ENCODE measurements at regions not wholly inside any gene's neighbourhood (a gene's known extent, or its start where the extent isn't known, plus 50 kb on each side); places are given as distances from the start of the nearest gene placed in this dataset.

DNA sequence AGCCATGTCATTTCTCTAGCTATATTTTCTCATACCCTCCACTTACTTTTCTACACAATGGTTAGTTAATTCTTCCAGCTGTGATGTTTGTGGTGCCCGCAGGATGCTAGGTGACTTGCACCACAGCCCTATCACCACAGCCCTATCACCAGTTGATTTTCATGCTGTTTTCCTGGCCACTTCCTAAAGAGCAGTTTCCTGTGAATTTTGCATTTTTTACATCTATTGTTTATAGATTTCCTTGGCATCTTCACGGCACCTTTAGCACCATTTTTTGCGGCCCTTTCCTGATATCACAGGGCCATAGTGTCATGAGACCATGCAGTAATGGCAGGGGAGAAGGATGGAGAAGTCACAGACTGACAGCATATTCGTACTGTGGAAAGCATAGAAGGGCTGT, 132.9 kb upstream of the PRICKLE2 start:
- TF ChIP-seq, protein P1, sequence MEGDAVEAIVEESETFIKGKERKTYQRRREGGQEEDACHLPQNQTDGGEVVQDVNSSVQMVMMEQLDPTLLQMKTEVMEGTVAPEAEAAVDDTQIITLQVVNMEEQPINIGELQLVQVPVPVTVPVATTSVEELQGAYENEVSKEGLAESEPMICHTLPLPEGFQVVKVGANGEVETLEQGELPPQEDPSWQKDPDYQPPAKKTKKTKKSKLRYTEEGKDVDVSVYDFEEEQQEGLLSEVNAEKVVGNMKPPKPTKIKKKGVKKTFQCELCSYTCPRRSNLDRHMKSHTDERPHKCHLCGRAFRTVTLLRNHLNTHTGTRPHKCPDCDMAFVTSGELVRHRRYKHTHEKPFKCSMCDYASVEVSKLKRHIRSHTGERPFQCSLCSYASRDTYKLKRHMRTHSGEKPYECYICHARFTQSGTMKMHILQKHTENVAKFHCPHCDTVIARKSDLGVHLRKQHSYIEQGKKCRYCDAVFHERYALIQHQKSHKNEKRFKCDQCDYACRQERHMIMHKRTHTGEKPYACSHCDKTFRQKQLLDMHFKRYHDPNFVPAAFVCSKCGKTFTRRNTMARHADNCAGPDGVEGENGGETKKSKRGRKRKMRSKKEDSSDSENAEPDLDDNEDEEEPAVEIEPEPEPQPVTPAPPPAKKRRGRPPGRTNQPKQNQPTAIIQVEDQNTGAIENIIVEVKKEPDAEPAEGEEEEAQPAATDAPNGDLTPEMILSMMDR (IDR thresholded peaks at IDR 0.05; ENCODE audit: insufficient read depth in 1 of 2, low read depth in 1 of 2, low read length in 1 of 2, severe bottlenecking in 1 of 2, unreplicated experiment in 1 of 2) = no peak
- intact Hi-C loops (cut with micrococcal nuclease; ENCODE audit: unreplicated experiment) = no loop called here
- POLR2A ChIA-PET = no interaction called here

DNA sequence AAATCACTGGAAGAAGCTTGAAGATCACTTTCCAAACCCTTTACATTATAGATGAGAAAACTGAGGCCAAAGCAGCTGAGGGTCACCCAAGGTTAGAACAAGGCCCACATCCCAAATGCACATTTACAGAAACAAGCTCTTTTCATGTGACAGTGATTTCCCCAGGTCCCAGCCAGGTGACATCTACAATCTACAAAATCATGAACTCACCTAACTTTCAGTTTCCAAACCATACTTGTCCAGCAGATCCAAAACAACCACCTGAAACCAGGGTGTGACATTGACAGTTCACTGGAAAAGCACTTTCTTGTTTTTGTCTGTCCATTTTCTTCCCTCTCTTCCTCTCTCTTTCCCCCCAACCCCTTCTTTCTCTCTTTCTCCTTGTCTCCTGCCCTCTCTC, 132.2 kb upstream of the PRICKLE2 start:
- no peaks in the 10 kb centered on the region for H3K9me3 Mint-ChIP-seq (ENCODE audit: unreplicated experiment)

More for the DNA sequence above, 132.9 kb upstream of the PRICKLE2 start:
- no peak overlapping the region for H3K27ac Mint-ChIP-seq (ENCODE audit: unreplicated experiment)
- Histone ChIP-seq H3K4me1 (peaks cover 14% of the 10 kb centered on the region), H3K36me3 (ENCODE audit: control insufficient read depth, insufficient read depth, low read length) (no peaks in the 10 kb centered on the region), H3K27me3 (replicated peaks; ENCODE audit: control insufficient read depth, insufficient read depth, low read length) (no peaks in the 10 kb centered on the region), H3K9me3 (no peaks in the 10 kb centered on the region), H3K4me3 (ENCODE audit: low read depth, low read length) (no peak overlapping the region)
- no TSS peak for BruUV-seq (replicated peaks)
- DNase-seq = no peak
- no peaks in the 10 kb centered on the region for H3K9me3 Mint-ChIP-seq (ENCODE audit: unreplicated experiment)
- H3K4me1 Mint-ChIP-seq (ENCODE audit: low read depth, unreplicated experiment) = no peaks in the 10 kb centered on the region
- CTCF ChIA-PET = no interaction called here
- no peak overlapping the region for H3K4me3 Mint-ChIP-seq (ENCODE audit: unreplicated experiment)
- H3K27me3 Mint-ChIP-seq (ENCODE audit: insufficient read depth, unreplicated experiment) = no peaks in the 10 kb centered on the region
- H3K36me3 Mint-ChIP-seq (ENCODE audit: insufficient read depth, unreplicated experiment) = no peaks in the 10 kb centered on the region

DNA sequence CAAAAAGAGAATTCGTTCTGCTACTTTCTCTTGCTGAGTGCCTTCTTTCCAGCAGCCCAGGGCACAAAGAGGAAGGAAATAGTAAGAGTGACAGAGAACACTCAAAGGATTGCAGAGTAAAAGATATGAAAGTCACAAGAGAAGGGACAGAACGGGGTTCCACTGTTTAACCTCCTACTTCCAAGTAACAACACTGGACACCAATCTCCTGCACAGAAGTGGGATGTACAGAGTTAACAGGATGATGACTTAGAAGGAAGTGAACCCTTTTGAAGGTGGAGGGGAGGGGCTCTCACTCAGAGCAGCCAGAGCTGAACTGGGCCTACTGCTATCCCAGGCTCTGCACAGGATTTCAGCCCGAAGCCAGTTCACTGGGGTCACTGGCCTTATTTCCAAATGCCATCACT, 130.1 kb upstream of the PRICKLE2 start:
- Mint-ChIP-seq H3K9me3 (ENCODE audit: unreplicated experiment) (no peaks in the 10 kb centered on the region), H3K27me3 (ENCODE audit: insufficient read depth, unreplicated experiment) (no peaks in the 10 kb centered on the region), H3K27ac (ENCODE audit: unreplicated experiment) (no peak overlapping the region), H3K36me3 (ENCODE audit: insufficient read depth, unreplicated experiment) (no peaks in the 10 kb centered on the region), H3K4me3 (ENCODE audit: unreplicated experiment) (no peak overlapping the region), H3K4me1 (ENCODE audit: low read depth, unreplicated experiment) (no peaks in the 10 kb centered on the region)
- intact Hi-C loops (cut with micrococcal nuclease; ENCODE audit: unreplicated experiment) = no loop called here
- H3K4me3 ChIP-seq (ENCODE audit: low read depth, low read length) = no peak overlapping the region
- peak; percentile 6 to 44 for DNase-seq
- ChIA-PET CTCF (no interaction called here), POLR2A (no interaction called here)
- TF ChIP-seq, protein P1 (IDR thresholded peaks at IDR 0.05; ENCODE audit: insufficient read depth in 1 of 2, low read depth in 1 of 2, low read length in 1 of 2, severe bottlenecking in 1 of 2, unreplicated experiment in 1 of 2) = no peak
- H3K9me3 ChIP-seq = no peaks in the 10 kb centered on the region
- H3K27me3 ChIP-seq (replicated peaks; ENCODE audit: control insufficient read depth, insufficient read depth, low read length) = no peaks in the 10 kb centered on the region
- no TSS peak for BruUV-seq (replicated peaks)
- no peaks in the 10 kb centered on the region for H3K36me3 ChIP-seq (ENCODE audit: control insufficient read depth, insufficient read depth, low read length)
- H3K4me1 ChIP-seq = peaks cover 36% of the 10 kb centered on the region

More for the DNA sequence above, 132.2 kb upstream of the PRICKLE2 start:
- Mint-ChIP-seq H3K27ac (ENCODE audit: unreplicated experiment) (no peak overlapping the region), H3K4me3 (ENCODE audit: unreplicated experiment) (no peak overlapping the region), H3K4me1 (ENCODE audit: low read depth, unreplicated experiment) (no peaks in the 10 kb centered on the region), H3K36me3 (ENCODE audit: insufficient read depth, unreplicated experiment) (no peaks in the 10 kb centered on the region), H3K27me3 (ENCODE audit: insufficient read depth, unreplicated experiment) (no peaks in the 10 kb centered on the region)
- intact Hi-C loops (cut with micrococcal nuclease; ENCODE audit: unreplicated experiment) = no loop called here
- no peak overlapping the region for H3K4me3 ChIP-seq (ENCODE audit: low read depth, low read length)
- H3K36me3 ChIP-seq (ENCODE audit: control insufficient read depth, insufficient read depth, low read length) = no peaks in the 10 kb centered on the region
- TF ChIP-seq, protein P1 (IDR thresholded peaks at IDR 0.05; ENCODE audit: insufficient read depth in 1 of 2, low read depth in 1 of 2, low read length in 1 of 2, severe bottlenecking in 1 of 2, unreplicated experiment in 1 of 2) = no peak
- H3K27me3 ChIP-seq (replicated peaks; ENCODE audit: control insufficient read depth, insufficient read depth, low read length) = no peaks in the 10 kb centered on the region
- CTCF ChIA-PET = no interaction called here
- H3K4me1 ChIP-seq = peaks cover 21% of the 10 kb centered on the region
- no peak for DNase-seq
- POLR2A ChIA-PET = no interaction called here
- no TSS peak for BruUV-seq (replicated peaks)
- H3K9me3 ChIP-seq = no peaks in the 10 kb centered on the region
